Peyer's patch (tissue), 4 donors: ENCODE measurements at regions not wholly inside any gene's neighbourhood (a gene's known extent, or its start where the extent isn't known, plus 50 kb on each side); places are given as distances from the start of the nearest gene placed in this dataset.

ENCODE experiments used
- DNase-seq, 3 donors: peaks; one replicate each; pipeline ENCODE4 v3.0.0-alpha.2; 2017 to 2019
- H3K27ac ChIP-seq, 4 donors: fragments of 200-600 bp; sonication (generic); one replicate each; pipeline ENCODE4 v1.5.1; 2016 to 2019
- H3K27me3 ChIP-seq, 2 donors: fragments of 200-600 bp; sonication (generic); one replicate each; pipeline ENCODE4 v1.5.1; 2019
- H3K36me3 ChIP-seq, 3 donors: fragments of 200-600 bp; sonication (generic); one replicate each; pipeline ENCODE4 v1.5.1; 2016 to 2019
- H3K4me1 ChIP-seq, 4 donors: fragments of 200-600 bp; sonication (generic); one replicate each; pipeline ENCODE4 v1.5.1; 2016 to 2019
- H3K4me3 ChIP-seq, 4 donors: fragments of 200-600 bp; sonication (generic); 1 replicate in 3 of 4; 2 replicates in 1 of 4; pipeline ENCODE4 v1.5.1; 2016 to 2019; ENCODE audit warnings: mild to moderate bottlenecking in 1 of 4
- H3K9me3 ChIP-seq, 4 donors: fragments of 200-600 bp; sonication (generic); one replicate each; pipeline ENCODE4 v1.5.1; 2016 to 2019; ENCODE audit warnings: mild to moderate bottlenecking in 1 of 4
- POLR2A ChIP-seq, 2 donors: fragments of 450-650 bp; IDR thresholded peaks; one replicate each; pipeline ENCODE4 v1.5.1; 2017; ENCODE audit warnings: antibody characterized with exemption in 2 of 2, mild to moderate bottlenecking in 2 of 2, moderate library complexity in 2 of 2
- TF ChIP-seq, protein P1 (sequence below), 6 experiments: fragments of 450-650 bp in 4 of 6; fragments of 200-600 bp in 2 of 6; sonication (generic) in 1 of 6; IDR thresholded peaks; one replicate each; pipeline ENCODE4 v1.5.1; 2017 to 2019; ENCODE audit warnings: antibody characterized with exemption in 6 of 6, mild to moderate bottlenecking in 3 of 6, moderate library complexity in 1 of 6

DNA sequence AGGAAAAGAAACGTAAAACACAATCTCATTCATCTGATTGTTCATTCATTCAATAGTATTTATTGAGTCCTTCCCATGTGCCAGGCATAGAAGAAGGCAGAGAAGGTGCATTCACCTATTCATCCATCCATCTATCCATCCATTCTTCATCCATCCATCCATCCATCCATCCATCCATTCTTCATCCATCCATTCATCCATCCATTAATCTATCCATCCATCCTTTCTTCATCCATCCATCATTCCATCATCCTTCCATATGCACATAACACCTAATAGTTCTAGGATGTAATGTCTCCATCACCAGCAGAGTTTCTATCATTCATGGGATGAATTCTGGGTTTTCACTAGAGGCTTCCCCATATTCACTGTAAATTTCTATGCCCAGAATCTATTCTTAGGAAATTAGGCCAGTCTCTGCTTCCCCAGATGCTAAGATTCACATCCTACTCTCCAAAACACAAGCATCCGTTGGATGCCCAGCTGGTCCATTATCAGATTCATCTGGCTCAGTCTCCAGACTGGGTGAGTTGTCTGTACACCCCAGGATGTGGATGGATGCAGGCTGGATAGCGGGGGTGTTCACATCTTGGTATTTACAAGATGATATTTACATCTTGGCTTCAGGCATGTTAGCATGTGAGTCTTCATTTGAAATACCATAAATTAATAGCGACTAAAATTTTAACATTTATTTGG, 517.7 kb upstream of the SULF2 start:
- no peak for TF ChIP-seq POLR2A (IDR thresholded peaks at IDR 0.05)
- TF ChIP-seq, protein P1, sequence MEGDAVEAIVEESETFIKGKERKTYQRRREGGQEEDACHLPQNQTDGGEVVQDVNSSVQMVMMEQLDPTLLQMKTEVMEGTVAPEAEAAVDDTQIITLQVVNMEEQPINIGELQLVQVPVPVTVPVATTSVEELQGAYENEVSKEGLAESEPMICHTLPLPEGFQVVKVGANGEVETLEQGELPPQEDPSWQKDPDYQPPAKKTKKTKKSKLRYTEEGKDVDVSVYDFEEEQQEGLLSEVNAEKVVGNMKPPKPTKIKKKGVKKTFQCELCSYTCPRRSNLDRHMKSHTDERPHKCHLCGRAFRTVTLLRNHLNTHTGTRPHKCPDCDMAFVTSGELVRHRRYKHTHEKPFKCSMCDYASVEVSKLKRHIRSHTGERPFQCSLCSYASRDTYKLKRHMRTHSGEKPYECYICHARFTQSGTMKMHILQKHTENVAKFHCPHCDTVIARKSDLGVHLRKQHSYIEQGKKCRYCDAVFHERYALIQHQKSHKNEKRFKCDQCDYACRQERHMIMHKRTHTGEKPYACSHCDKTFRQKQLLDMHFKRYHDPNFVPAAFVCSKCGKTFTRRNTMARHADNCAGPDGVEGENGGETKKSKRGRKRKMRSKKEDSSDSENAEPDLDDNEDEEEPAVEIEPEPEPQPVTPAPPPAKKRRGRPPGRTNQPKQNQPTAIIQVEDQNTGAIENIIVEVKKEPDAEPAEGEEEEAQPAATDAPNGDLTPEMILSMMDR (IDR thresholded peaks at IDR 0.05) = no peak
- Histone ChIP-seq H3K27ac (no peak overlapping the region), H3K27me3 (no peaks in the 10 kb centered on the region), H3K4me1 (no peaks in the 10 kb centered on the region), H3K36me3 (no peaks in the 10 kb centered on the region), H3K9me3 (no peaks in the 10 kb centered on the region), H3K4me3 (no peak overlapping the region)
- DNase-seq = no peak

DNA sequence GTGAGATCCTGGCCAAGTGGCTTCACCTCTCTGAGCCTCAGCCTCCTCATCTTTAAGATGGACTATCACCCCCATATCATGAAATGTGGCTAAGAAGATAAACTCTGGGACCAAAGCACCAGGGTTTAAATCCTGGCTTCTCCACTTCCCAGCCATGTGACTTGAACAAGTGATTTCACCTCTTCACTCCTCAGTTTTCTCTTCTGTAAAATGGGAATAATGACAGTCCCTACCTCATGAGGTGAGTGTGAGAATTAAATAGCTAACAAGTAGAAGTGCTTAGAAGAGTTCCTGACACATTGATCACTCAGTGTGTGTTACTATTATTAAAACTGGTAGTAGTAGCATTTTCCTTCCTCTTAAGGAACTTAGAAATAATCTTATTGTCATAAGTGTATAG, 516.9 kb upstream of the SULF2 start:
- TF ChIP-seq, protein P1 (IDR thresholded peaks at IDR 0.05) = no peak
- no peak for TF ChIP-seq POLR2A (IDR thresholded peaks at IDR 0.05)
- DNase-seq = no peak
- H3K4me1 ChIP-seq = no peaks in the 10 kb centered on the region
- no peaks in the 10 kb centered on the region for H3K27me3 ChIP-seq
- H3K9me3 ChIP-seq = no peaks in the 10 kb centered on the region
- no peak overlapping the region for H3K4me3 ChIP-seq
- H3K36me3 ChIP-seq = no peaks in the 10 kb centered on the region
- H3K27ac ChIP-seq = no peak overlapping the region

DNA sequence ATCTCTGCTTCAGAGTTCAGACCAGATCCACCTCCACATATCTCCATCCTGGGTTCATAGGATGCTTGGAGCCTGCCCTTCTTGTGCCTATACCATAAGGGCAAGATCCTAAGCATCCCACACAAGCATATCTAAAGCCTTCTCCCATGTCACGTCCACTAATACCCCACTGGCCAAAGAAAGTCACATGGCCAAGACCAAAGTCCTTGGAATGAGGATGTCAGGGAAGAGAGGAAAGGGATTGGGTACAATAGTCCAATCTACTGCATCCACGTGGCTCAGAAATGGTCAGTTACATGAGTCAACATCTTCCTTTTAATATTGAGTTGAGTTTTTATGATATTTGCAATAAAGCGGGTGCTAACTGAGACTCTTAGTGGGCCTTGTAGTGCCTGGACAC, 515.9 kb upstream of the SULF2 start:
- no peaks in the 10 kb centered on the region for H3K27me3 ChIP-seq
- peaks cover 0 to 2% (median 0%) of the 10 kb centered on the region in 4 donors for H3K4me1 ChIP-seq
- TF ChIP-seq, protein P1 (IDR thresholded peaks at IDR 0.05) = no peak
- TF ChIP-seq POLR2A (IDR thresholded peaks at IDR 0.05) = no peak
- H3K36me3 ChIP-seq = no peaks in the 10 kb centered on the region
- no peak overlapping the region for H3K27ac ChIP-seq
- no peaks in the 10 kb centered on the region for H3K9me3 ChIP-seq
- no peak for DNase-seq
- no peak overlapping the region for H3K4me3 ChIP-seq

DNA sequence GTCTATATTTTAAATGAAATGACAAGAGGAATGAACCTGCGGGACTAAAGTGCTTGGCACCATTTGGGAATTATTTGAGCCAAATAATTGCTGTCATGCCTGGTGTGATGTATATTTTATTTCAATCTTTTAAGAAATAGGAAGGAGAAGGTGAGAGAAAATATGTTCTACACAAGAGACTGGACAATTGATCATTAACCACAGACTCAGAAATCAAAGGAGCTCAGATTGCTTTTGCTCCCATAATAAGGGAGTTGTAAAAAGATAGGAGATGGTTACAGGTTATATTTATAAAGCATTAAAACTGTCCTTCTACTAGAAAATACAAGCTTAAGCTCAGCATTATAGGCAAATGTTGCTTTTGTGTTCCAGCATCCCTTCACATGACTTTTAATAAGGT, 515.2 kb upstream of the SULF2 start:
- no peak for DNase-seq
- TF ChIP-seq, protein P1 (IDR thresholded peaks at IDR 0.05) = no peak
- no peak for TF ChIP-seq POLR2A (IDR thresholded peaks at IDR 0.05)
- Histone ChIP-seq H3K27me3 (no peaks in the 10 kb centered on the region), H3K36me3 (no peaks in the 10 kb centered on the region), H3K4me3 (no peak overlapping the region), H3K4me1 (peaks cover 0 to 7% (median 0%) of the 10 kb centered on the region in 4 donors), H3K27ac (no peak overlapping the region), H3K9me3 (no peaks in the 10 kb centered on the region)

DNA sequence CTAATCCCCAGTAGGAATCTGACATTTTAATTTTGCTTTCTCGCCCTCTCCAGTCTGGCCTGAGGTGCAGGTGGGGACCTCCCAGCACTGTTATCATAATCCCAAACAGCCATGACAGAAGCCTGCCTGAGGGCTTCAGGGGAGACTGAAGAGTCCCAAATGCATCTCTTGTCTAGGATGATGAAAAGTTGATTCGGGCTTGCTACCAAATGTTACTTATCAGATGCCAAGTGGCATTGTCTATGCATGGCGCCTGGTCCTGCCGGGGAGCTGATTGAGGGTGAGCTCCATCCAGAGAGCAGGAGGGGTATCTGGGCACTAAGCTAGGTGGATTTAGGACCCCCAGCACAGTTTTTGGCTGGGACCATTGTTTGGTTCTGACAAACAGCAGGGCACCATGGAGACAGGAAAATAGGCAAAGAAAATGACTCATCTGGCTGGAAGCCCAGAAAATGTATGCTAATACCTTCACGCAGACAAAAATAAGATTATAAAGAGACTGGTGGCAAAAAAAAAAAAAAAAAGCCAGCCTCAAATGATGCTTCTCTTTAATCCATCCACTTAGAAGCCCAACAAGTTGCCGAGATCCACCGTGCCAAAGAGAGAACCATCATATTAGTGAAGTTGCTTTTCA, 513.7 kb upstream of the SULF2 start:
- no peak for DNase-seq
- no peak for TF ChIP-seq POLR2A (IDR thresholded peaks at IDR 0.05)
- TF ChIP-seq, protein P1 (IDR thresholded peaks at IDR 0.05) = no peak
- Histone ChIP-seq H3K4me3 (no peak overlapping the region), H3K36me3 (no peaks in the 10 kb centered on the region), H3K4me1 (peaks cover 0 to 7% (median 0%) of the 10 kb centered on the region in 4 donors), H3K27me3 (no peaks in the 10 kb centered on the region), H3K27ac (peak overlapping the region in 1 of 4 donors; percentile 12), H3K9me3 (no peaks in the 10 kb centered on the region)
